ENCODE measurements at regions not wholly inside any gene's neighbourhood (a gene's known extent, or its start where the extent isn't known, plus 50 kb on each side); places are given as distances from the start of the nearest gene placed in this dataset.
"Not testable (repeated sequence)": the region's sequence is repeated elsewhere in the genome, so short reads cannot be mapped to it uniquely, and the experiment has no call there.

- Histone ChIP-seq H3K27me3 (ENCODE audit: insufficient read depth, low read length) (no peaks in the 10 kb centered on the region), H3K79me2 (ENCODE audit: insufficient read depth, low read length) (no peaks in the 10 kb centered on the region), H4K20me1 (ENCODE audit: insufficient read depth, low read length) (no peaks in the 10 kb centered on the region), H3K4me3 (ENCODE audit: low read depth, low read length, poor library complexity, severe bottlenecking) (no peak overlapping the region), H3K9ac (ENCODE audit: low read length) (no peak overlapping the region), H3F3A (ENCODE audit: insufficient read depth, low read length) (no peaks in the 10 kb centered on the region), H3K4me2 (ENCODE audit: low read length) (no peak overlapping the region), H3K4me1 (ENCODE audit: insufficient read depth, low read length, severe bottlenecking) (no peaks in the 10 kb centered on the region), H3K27ac (ENCODE audit: low read depth, low read length, poor library complexity, severe bottlenecking) (no peak overlapping the region), H3K9me2 (ENCODE audit: low read depth, low read length) (no peaks in the 10 kb centered on the region), H3K9me3 (ENCODE audit: low read length) (no peaks in the 10 kb centered on the region), H2AFZ (ENCODE audit: low read length) (no peak overlapping the region), H3K36me3 (ENCODE audit: insufficient read depth, low read length) (no peaks in the 10 kb centered on the region)
- TF ChIP-seq, protein P1, sequence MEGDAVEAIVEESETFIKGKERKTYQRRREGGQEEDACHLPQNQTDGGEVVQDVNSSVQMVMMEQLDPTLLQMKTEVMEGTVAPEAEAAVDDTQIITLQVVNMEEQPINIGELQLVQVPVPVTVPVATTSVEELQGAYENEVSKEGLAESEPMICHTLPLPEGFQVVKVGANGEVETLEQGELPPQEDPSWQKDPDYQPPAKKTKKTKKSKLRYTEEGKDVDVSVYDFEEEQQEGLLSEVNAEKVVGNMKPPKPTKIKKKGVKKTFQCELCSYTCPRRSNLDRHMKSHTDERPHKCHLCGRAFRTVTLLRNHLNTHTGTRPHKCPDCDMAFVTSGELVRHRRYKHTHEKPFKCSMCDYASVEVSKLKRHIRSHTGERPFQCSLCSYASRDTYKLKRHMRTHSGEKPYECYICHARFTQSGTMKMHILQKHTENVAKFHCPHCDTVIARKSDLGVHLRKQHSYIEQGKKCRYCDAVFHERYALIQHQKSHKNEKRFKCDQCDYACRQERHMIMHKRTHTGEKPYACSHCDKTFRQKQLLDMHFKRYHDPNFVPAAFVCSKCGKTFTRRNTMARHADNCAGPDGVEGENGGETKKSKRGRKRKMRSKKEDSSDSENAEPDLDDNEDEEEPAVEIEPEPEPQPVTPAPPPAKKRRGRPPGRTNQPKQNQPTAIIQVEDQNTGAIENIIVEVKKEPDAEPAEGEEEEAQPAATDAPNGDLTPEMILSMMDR (IDR thresholded peaks at IDR 0.05; ENCODE audit: low read length) = peak; percentile 32; the same call in 1 of the 2 replicates
- no peak for TF ChIP-seq EZH2 (IDR thresholded peaks at IDR 0.05; ENCODE audit: borderline replicate concordance, low read length)
Measured at GRCh38 chr2:58594175-58594574, 353.1 kb upstream of the FANCL start.

GRCh38 chr2:58586178-58586577 lies 345.1 kb upstream of the FANCL start:
- not testable (repeated sequence) for H3K4me2 ChIP-seq (ENCODE audit: low read length); H3K36me3 ChIP-seq (ENCODE audit: insufficient read depth, low read length); H3K9ac ChIP-seq (ENCODE audit: low read length); H4K20me1 ChIP-seq (ENCODE audit: insufficient read depth, low read length); H3K4me3 ChIP-seq (ENCODE audit: low read depth, low read length, poor library complexity, severe bottlenecking); H3K9me2 ChIP-seq (ENCODE audit: low read depth, low read length); H3K4me1 ChIP-seq (ENCODE audit: insufficient read depth, low read length, severe bottlenecking); H2AFZ ChIP-seq (ENCODE audit: low read length); H3K79me2 ChIP-seq (ENCODE audit: insufficient read depth, low read length); H3F3A ChIP-seq (ENCODE audit: insufficient read depth, low read length); H3K27me3 ChIP-seq (ENCODE audit: insufficient read depth, low read length); H3K27ac ChIP-seq (ENCODE audit: low read depth, low read length, poor library complexity, severe bottlenecking); H3K9me3 ChIP-seq (ENCODE audit: low read length)

DNA sequence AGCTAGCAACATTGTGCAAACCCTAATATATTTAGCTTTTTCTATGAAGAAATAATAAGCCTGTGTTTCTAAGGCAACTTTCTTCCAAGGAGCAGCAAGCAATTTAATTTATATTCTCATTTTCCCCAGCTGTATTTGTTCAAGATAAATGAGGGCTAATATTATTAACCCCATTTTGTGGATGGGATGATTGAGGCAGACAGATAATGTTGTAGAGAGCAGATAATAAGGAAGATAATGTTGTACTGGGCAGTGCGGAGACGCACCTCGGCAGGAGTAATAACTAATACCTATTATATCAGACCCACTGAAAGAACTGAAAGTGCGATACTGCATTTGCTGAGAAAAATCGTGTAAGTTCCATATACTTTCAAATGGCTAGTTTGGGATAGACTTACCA lies 344.1 kb upstream of the FANCL start:
- Histone ChIP-seq H3K9me3 (ENCODE audit: low read length) (no peaks in the 10 kb centered on the region), H3K27ac (ENCODE audit: low read depth, low read length, poor library complexity, severe bottlenecking) (no peak overlapping the region), H4K20me1 (ENCODE audit: insufficient read depth, low read length) (no peaks in the 10 kb centered on the region), H2AFZ (ENCODE audit: low read length) (no peak overlapping the region), H3K4me2 (ENCODE audit: low read length) (no peak overlapping the region), H3F3A (ENCODE audit: insufficient read depth, low read length) (no peaks in the 10 kb centered on the region), H3K4me3 (ENCODE audit: low read depth, low read length, poor library complexity, severe bottlenecking) (no peak overlapping the region), H3K9me2 (ENCODE audit: low read depth, low read length) (no peaks in the 10 kb centered on the region), H3K9ac (ENCODE audit: low read length) (no peak overlapping the region), H3K27me3 (ENCODE audit: insufficient read depth, low read length) (no peaks in the 10 kb centered on the region), H3K79me2 (ENCODE audit: insufficient read depth, low read length) (no peaks in the 10 kb centered on the region), H3K36me3 (ENCODE audit: insufficient read depth, low read length) (no peaks in the 10 kb centered on the region), H3K4me1 (ENCODE audit: insufficient read depth, low read length, severe bottlenecking) (no peaks in the 10 kb centered on the region)
- no peak for TF ChIP-seq EZH2 (IDR thresholded peaks at IDR 0.05; ENCODE audit: borderline replicate concordance, low read length)
- TF ChIP-seq, protein P1 (IDR thresholded peaks at IDR 0.05; ENCODE audit: low read length) = no peak

DNA sequence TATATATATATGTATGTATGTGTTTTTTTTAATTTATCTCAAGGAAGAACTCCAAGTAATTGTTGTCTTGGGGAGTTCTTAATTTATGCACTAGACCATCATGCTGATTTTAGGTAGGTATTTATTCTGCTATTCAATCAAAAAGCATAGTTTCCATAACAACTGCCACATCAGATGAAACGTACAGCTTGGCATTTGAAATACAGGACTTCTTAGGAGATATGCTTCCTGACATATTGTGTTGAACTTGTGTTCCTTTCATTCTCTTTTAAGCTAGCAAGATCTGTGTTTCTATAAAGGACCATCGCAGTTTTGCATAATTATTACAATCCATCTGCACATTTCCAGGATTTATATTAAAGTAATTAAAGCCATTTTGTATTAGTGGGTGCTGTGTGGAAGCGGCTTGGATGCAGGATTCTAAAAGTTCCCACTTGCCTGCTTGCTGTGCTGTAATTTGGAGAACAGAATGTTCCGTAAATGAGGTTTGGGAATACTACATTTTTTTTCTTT lies 343.5 kb upstream of the FANCL start:
- no peaks in the 10 kb centered on the region for H3K9me2 ChIP-seq (ENCODE audit: low read depth, low read length)
- no peak overlapping the region for H3K4me3 ChIP-seq (ENCODE audit: low read depth, low read length, poor library complexity, severe bottlenecking)

More for the DNA sequence above, 343.5 kb upstream of the FANCL start:
- H3K9ac ChIP-seq (ENCODE audit: low read length) = no peak overlapping the region
- no peaks in the 10 kb centered on the region for H3K27me3 ChIP-seq (ENCODE audit: insufficient read depth, low read length)
- H3K9me3 ChIP-seq (ENCODE audit: low read length) = no peaks in the 10 kb centered on the region
- no peak overlapping the region for H2AFZ ChIP-seq (ENCODE audit: low read length)
- no peaks in the 10 kb centered on the region for H3K36me3 ChIP-seq (ENCODE audit: insufficient read depth, low read length)
- no peaks in the 10 kb centered on the region for H3K79me2 ChIP-seq (ENCODE audit: insufficient read depth, low read length)
- no peaks in the 10 kb centered on the region for H3F3A ChIP-seq (ENCODE audit: insufficient read depth, low read length)
- H4K20me1 ChIP-seq (ENCODE audit: insufficient read depth, low read length) = no peaks in the 10 kb centered on the region
- TF ChIP-seq, protein P1 (IDR thresholded peaks at IDR 0.05; ENCODE audit: low read length) = no peak
- TF ChIP-seq EZH2 (IDR thresholded peaks at IDR 0.05; ENCODE audit: borderline replicate concordance, low read length) = no peak
- H3K4me2 ChIP-seq (ENCODE audit: low read length) = no peak overlapping the region
- no peaks in the 10 kb centered on the region for H3K4me1 ChIP-seq (ENCODE audit: insufficient read depth, low read length, severe bottlenecking)
- H3K27ac ChIP-seq (ENCODE audit: low read depth, low read length, poor library complexity, severe bottlenecking) = no peak overlapping the region

Data from OCI-LY1 (cell line).